Endothelial cell of umbilical vein (primary cell): ENCODE measurements at regions not wholly inside any gene's neighbourhood (a gene's known extent, or its start where the extent isn't known, plus 50 kb on each side); places are given as distances from the start of the nearest gene placed in this dataset.

Experiments
- BruUV-seq: library from RNA; stranded (reverse); fragments of 400-500 nt; replicated peaks from 2 replicates; lab custom pipeline; 2021; lab: Mats Ljungman, UMichigan
- CTCF ChIA-PET: fragments of 300-600, 350-600 bp; sonication (Branson Sonifier 250); formaldehyde crosslinking; loops from one replicate; lab custom pipeline; 2021; ENCODE audit warnings: antibody characterized with exemption, inconsistent platforms; lab: Charles Lee
- POLR2A ChIA-PET: fragments of 300-600, 350-600 bp; sonication (Branson Sonifier 250); formaldehyde crosslinking; loops from one replicate; lab custom pipeline; 2021; ENCODE audit warnings: antibody characterized with exemption, inconsistent platforms; lab: Charles Lee
- DNase-seq: peaks from one replicate; pipeline ENCODE4 v3.0.0-alpha.2; 2011; ENCODE audit warnings: low read depth, low spot score
- FAIRE-seq: peaks from 2 replicates; lab custom pipeline; 2011; peaks lifted over from hg19 to GRCh38; lab: Jason Lieb, UNC
- H2AFZ ChIP-seq: 2 replicates; pipeline ENCODE4 v1.6.0; 2012; ENCODE audit warnings: low read depth, low read length, control low read depth, inconsistent platforms
- H3K27ac ChIP-seq: 2 replicates; pipeline ENCODE4 v1.5.1; 2011; ENCODE audit warnings: low read depth, mild to moderate bottlenecking, control low read depth, low read length, moderate library complexity; ENCODE audit not compliant: insufficient read depth
- H3K27me3 ChIP-seq, 2 experiments: 2 replicates each; pipeline versions ENCODE4 v1.6.0 to v1.6.1; 2011; ENCODE audit warnings: low read length in 2 of 2, mixed read lengths in 1 of 2; ENCODE audit not compliant: control insufficient read depth in 2 of 2, insufficient read depth in 2 of 2
- H3K36me3 ChIP-seq, 2 experiments: 2 replicates in 1 of 2; 3 replicates in 1 of 2; pipeline ENCODE4 v1.5.1; 2011; ENCODE audit warnings: low read length in 2 of 2, mild to moderate bottlenecking in 1 of 2, moderate library complexity in 1 of 2; ENCODE audit not compliant: control insufficient read depth in 2 of 2, insufficient read depth in 2 of 2; ENCODE audit errors: extremely low read depth in 1 of 2
- H3K4me1 ChIP-seq: 3 replicates; pipeline ENCODE4 v1.5.1; 2011; ENCODE audit warnings: mild to moderate bottlenecking, low read length; ENCODE audit not compliant: control insufficient read depth, insufficient read depth; ENCODE audit errors: extremely low read depth
- H3K4me2 ChIP-seq: 2 replicates; pipeline ENCODE4 v1.6.1; 2011; ENCODE audit warnings: low read length, control low read depth, mixed read lengths; ENCODE audit not compliant: insufficient read depth
- H3K4me3 ChIP-seq, 3 experiments: fragments of 200-600 bp in 1 of 3; sonication (generic), shearing (Covaris generic) in 1 of 3; replicated peaks in 1 of 3; 2 replicates each; pipeline ENCODE4 v1.5.1; 2011 to 2016; ENCODE audit warnings: control low read depth in 3 of 3, low read length in 3 of 3, mild to moderate bottlenecking in 2 of 3, inconsistent platforms in 1 of 3, low read depth in 1 of 3, moderate library complexity in 1 of 3; ENCODE audit not compliant: insufficient read depth in 1 of 3
- H3K79me2 ChIP-seq: 2 replicates; pipeline ENCODE4 v1.6.0; 2012; ENCODE audit warnings: low read length, inconsistent platforms; ENCODE audit not compliant: control insufficient read depth, insufficient read depth
- H3K9ac ChIP-seq: replicated peaks from 2 replicates; pipeline ENCODE3; 2011; ENCODE audit warnings: low read length, control low read depth; ENCODE audit not compliant: insufficient read depth; ENCODE audit errors: extremely low read depth
- H3K9me1 ChIP-seq: replicated peaks from 3 replicates; pipeline ENCODE4 v1.6.0; 2011; ENCODE audit warnings: mild to moderate bottlenecking, low read length; ENCODE audit not compliant: control insufficient read depth, insufficient read depth; ENCODE audit errors: extremely low read depth
- H3K9me3 ChIP-seq: replicated peaks from 2 replicates; pipeline ENCODE4 v1.5.1; 2012; ENCODE audit warnings: low read length, inconsistent platforms; ENCODE audit not compliant: control insufficient read depth, insufficient read depth
- H4K20me1 ChIP-seq: replicated peaks from 2 replicates; pipeline ENCODE3; 2011; ENCODE audit warnings: mild to moderate bottlenecking, low read length; ENCODE audit not compliant: control insufficient read depth, insufficient read depth; ENCODE audit errors: extremely low read depth
- CTCF ChIP-seq, 2 donors: IDR thresholded peaks; 1 replicate in 1 of 2; 2 replicates in 1 of 2; pipeline ENCODE4 v1.5.1; 2011; ENCODE audit warnings: low read length in 2 of 2, mild to moderate bottlenecking in 2 of 2, moderate library complexity in 2 of 2, control low read depth in 1 of 2, inconsistent platforms in 1 of 2, low read depth in 1 of 2; ENCODE audit not compliant: insufficient read depth in 1 of 2; ENCODE audit errors: extremely low read depth in 1 of 2
- EZH2 ChIP-seq: IDR thresholded peaks from 2 replicates; pipeline ENCODE4 v1.6.1; 2012; ENCODE audit warnings: borderline replicate concordance, low read depth, mild to moderate bottlenecking, moderate library complexity, low read length, inconsistent platforms; ENCODE audit not compliant: severe bottlenecking
- FOS ChIP-seq: IDR thresholded peaks from 2 replicates; pipeline ENCODE4 v1.6.1; 2011; ENCODE audit warnings: mild to moderate bottlenecking, low read length, moderate library complexity, borderline replicate concordance; ENCODE audit not compliant: insufficient read depth
- GATA2 ChIP-seq: IDR thresholded peaks from 2 replicates; pipeline ENCODE4 v1.7.0; 2011; ENCODE audit warnings: low read depth, mild to moderate bottlenecking, moderate library complexity, mixed read lengths, low read length; ENCODE audit not compliant: insufficient read length, insufficient read depth
- JUN ChIP-seq: IDR thresholded peaks from 2 replicates; pipeline ENCODE4 v1.6.1; 2011; ENCODE audit warnings: borderline replicate concordance, low read depth; ENCODE audit not compliant: insufficient read length, insufficient read depth
- MYC ChIP-seq: IDR thresholded peaks from one replicate; pipeline ENCODE4 v1.6.1; 2011; ENCODE audit warnings: mild to moderate bottlenecking, low read depth, low read length
- POLR2A ChIP-seq: IDR thresholded peaks from 2 replicates; pipeline ENCODE4 v1.6.1; 2012; ENCODE audit warnings: low read depth, mild to moderate bottlenecking, control low read depth, low read length
- POLR2AphosphoS5 ChIP-seq: IDR thresholded peaks from 2 replicates; pipeline ENCODE4 v1.6.1; 2012; ENCODE audit warnings: low read depth, mild to moderate bottlenecking, control low read depth, low read length, moderate library complexity; ENCODE audit not compliant: insufficient read depth
- dilution Hi-C: fragments of 300-500 bp; cut with MboI; formaldehyde crosslinking; loops from one replicate; pipeline ENCODE4 v1.15.0; 2019; ENCODE audit warnings: low sequenced_read_pairs; ENCODE audit not compliant: extremely low pct_ligation_motif_present
- intact Hi-C: fragments of 100-400 bp; cut with micrococcal nuclease; formaldehyde crosslinking; loops from one replicate; pipeline ENCODE4 v1.10.0; 2022
- TF ChIP-seq, protein P1 (sequence below): IDR thresholded peaks from 2 replicates; pipeline ENCODE4 v1.6.1; 2011; ENCODE audit not compliant: insufficient read depth, insufficient read length

DNA sequence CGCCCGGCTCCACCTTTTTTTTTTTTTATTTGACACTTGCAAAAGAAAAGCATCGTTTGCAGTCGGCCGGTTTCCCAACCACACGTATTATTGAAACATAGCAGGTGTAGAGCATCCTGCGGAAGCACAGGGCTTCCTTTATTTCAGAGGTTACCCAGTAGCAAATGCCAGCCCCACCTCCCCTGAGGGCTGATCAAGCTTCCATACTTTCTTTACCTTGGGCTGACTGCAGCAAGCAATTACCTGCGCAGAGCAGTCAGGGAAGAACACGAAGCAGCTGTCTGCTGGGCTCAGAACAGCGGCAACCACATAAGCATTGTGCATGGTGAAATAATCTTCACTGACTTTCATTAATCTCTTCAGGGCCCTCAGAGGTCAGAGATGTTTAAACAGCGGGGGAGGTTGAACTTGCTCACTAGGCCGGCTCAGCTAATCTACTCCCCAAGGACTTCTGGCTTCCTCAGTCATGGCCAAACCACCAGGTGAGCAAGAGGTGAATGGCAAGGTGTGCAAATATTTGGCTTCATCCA, 784.7 kb upstream of the AUTS2 start:
- DNase-seq = no peak
- TF ChIP-seq CTCF (IDR thresholded peaks at IDR 0.05; ENCODE audit: extremely low read depth in 1 of 2, insufficient read depth in 1 of 2, low read depth in 1 of 2, low read length in 2 of 2) (no peak), EZH2 (no peak), JUN (no peak), GATA2 (no peak), MYC (no peak), FOS (no peak), POLR2A (no peak), POLR2AphosphoS5 (no peak)
- TF ChIP-seq, protein P1, sequence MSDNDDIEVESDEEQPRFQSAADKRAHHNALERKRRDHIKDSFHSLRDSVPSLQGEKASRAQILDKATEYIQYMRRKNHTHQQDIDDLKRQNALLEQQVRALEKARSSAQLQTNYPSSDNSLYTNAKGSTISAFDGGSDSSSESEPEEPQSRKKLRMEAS = no peak
- H3K4me1 ChIP-seq = no peaks in the 10 kb centered on the region
- H3K4me3 ChIP-seq = no peak overlapping the region
- no peaks in the 10 kb centered on the region for H3K9me1 ChIP-seq
- FAIRE-seq = no peak
- H2AFZ ChIP-seq = no peak overlapping the region
- CTCF ChIA-PET = no interaction called here
- H3K4me2 ChIP-seq = no peak overlapping the region
- H3K36me3 ChIP-seq = no peaks in the 10 kb centered on the region
- no peaks in the 10 kb centered on the region for H3K79me2 ChIP-seq
- H3K9me3 ChIP-seq = peaks cover 3% of the 10 kb centered on the region
- no peak overlapping the region for H3K9ac ChIP-seq
- POLR2A ChIA-PET = no interaction called here
- no TSS peak for BruUV-seq
- dilution Hi-C loops (no loop called here), intact Hi-C loops (no loop called here)
- no peak overlapping the region for H3K27ac ChIP-seq
- no peaks in the 10 kb centered on the region for H4K20me1 ChIP-seq
- no peaks in the 10 kb centered on the region for H3K27me3 ChIP-seq
